Mesodermal cell (in vitro differentiated cells): ENCODE measurements at regions not wholly inside any gene's neighbourhood (a gene's known extent, or its start where the extent isn't known, plus 50 kb on each side); places are given as distances from the start of the nearest gene placed in this dataset.

Experiments used
- H3K27ac ChIP-seq: 2 replicates; pipeline ENCODE4 v1.7.0; 2013; ENCODE audit warnings: mild to moderate bottlenecking, low read depth, low read length, moderate library complexity; ENCODE audit not compliant: severe bottlenecking
- H3K36me3 ChIP-seq: 2 replicates; pipeline ENCODE4 v1.7.1; 2013; ENCODE audit warnings: mild to moderate bottlenecking, low read length, moderate library complexity; ENCODE audit not compliant: control insufficient read depth, insufficient read depth
- H3K4me1 ChIP-seq: one replicate; pipeline ENCODE4 v1.7.1; 2013; ENCODE audit warnings: mild to moderate bottlenecking, low read length; ENCODE audit not compliant: insufficient read depth, control insufficient read depth, poor library complexity, severe bottlenecking
- H3K4me3 ChIP-seq: 2 replicates; pipeline ENCODE4 v1.7.0; 2013; ENCODE audit warnings: low read length, control low read depth, mild to moderate bottlenecking; ENCODE audit not compliant: insufficient read depth, poor library complexity, severe bottlenecking; ENCODE audit errors: extremely low read depth
- H3K9me3 ChIP-seq: 2 replicates; pipeline ENCODE4 v1.7.1; 2013; ENCODE audit warnings: mild to moderate bottlenecking, low read length, moderate library complexity; ENCODE audit not compliant: control insufficient read depth
- WGBS, 2 experiments: methylation state at CpG; one replicate each; pipeline ENCODE4 v1.1.5; 2013; ENCODE audit warnings: missing lambda C conversion rate in 2 of 2; ENCODE audit not compliant: insufficient coverage in 2 of 2; 5-methylcytosine and 5-hydroxymethylcytosine counted together

GRCh38 chrX:148385471-148385870, 114.9 kb upstream of the AFF2 start:
- Histone ChIP-seq H3K4me3 (no peak overlapping the region), H3K4me1 (peaks cover 10% of the 10 kb centered on the region), H3K36me3 (no peaks in the 10 kb centered on the region), H3K27ac (no peak overlapping the region), H3K9me3 (no peaks in the 10 kb centered on the region)
- no CpG with 5 or more reads among the region's 2 CpGs for WGBS, 2 experiments

- WGBS, 2 experiments, result no CpG with 5 or more reads among the region's 2 CpGs
- Histone ChIP-seq H3K27ac (no peak overlapping the region), H3K4me1 (no peaks in the 10 kb centered on the region), H3K36me3 (no peaks in the 10 kb centered on the region), H3K9me3 (no peaks in the 10 kb centered on the region), H3K4me3 (no peak overlapping the region)
Observed at GRCh38 chrX:148389629-148390028, 110.8 kb upstream of the AFF2 start.

GRCh38 chrX:148412006-148412405, 88.4 kb upstream of the AFF2 start:
- WGBS, 2 experiments, result 80 to 100% methylated on average over 1 of the region's 3 CpGs
- H3K36me3 ChIP-seq, result no peaks in the 10 kb centered on the region
- no peak overlapping the region for H3K27ac ChIP-seq
- no peaks in the 10 kb centered on the region for H3K4me1 ChIP-seq
- no peaks in the 10 kb centered on the region for H3K9me3 ChIP-seq
- H3K4me3 ChIP-seq, result no peak overlapping the region

GRCh38 chrX:148416142-148416541, 84.3 kb upstream of the AFF2 start:
- no peaks in the 10 kb centered on the region for H3K4me1 ChIP-seq

GRCh38 chrX:148416931-148417330, 83.5 kb upstream of the AFF2 start:
- Histone ChIP-seq H3K9me3 (no peaks in the 10 kb centered on the region), H3K36me3 (no peaks in the 10 kb centered on the region), H3K27ac (no peak overlapping the region), H3K4me1 (no peaks in the 10 kb centered on the region), H3K4me3 (no peak overlapping the region)
- WGBS, 2 experiments, result 90 to 100% methylated on average over 1 to 2 of the region's 4 CpGs

More at GRCh38 chrX:148416142-148416541, 84.3 kb upstream of the AFF2 start:
- no peak overlapping the region for H3K4me3 ChIP-seq
- no CpG with 5 or more reads among the region's 2 CpGs for WGBS, 2 experiments
- no peaks in the 10 kb centered on the region for H3K36me3 ChIP-seq
- H3K27ac ChIP-seq, result no peak overlapping the region
- no peaks in the 10 kb centered on the region for H3K9me3 ChIP-seq

GRCh38 chrX:148417934-148418333, 82.5 kb upstream of the AFF2 start:
- WGBS, 2 experiments, result no CpG with 5 or more reads among the region's 3 CpGs
- Histone ChIP-seq H3K9me3 (no peaks in the 10 kb centered on the region), H3K4me3 (no peak overlapping the region), H3K36me3 (no peaks in the 10 kb centered on the region), H3K27ac (no peak overlapping the region), H3K4me1 (no peaks in the 10 kb centered on the region)

- Histone ChIP-seq H3K4me1 (no peaks in the 10 kb centered on the region), H3K4me3 (no peak overlapping the region), H3K9me3 (no peaks in the 10 kb centered on the region), H3K36me3 (no peaks in the 10 kb centered on the region), H3K27ac (no peak overlapping the region)
- no CpG with 5 or more reads among the region's 4 CpGs for WGBS, 2 experiments
Observed at GRCh38 chrX:148422526-148422925, 77.9 kb upstream of the AFF2 start.

GRCh38 chrX:148424570-148424969, 75.8 kb upstream of the AFF2 start:
- no peaks in the 10 kb centered on the region for H3K4me1 ChIP-seq
- WGBS, 2 experiments, result no CpG with 5 or more reads among the region's 2 CpGs
- H3K4me3 ChIP-seq, result no peak overlapping the region
- H3K27ac ChIP-seq, result no peak overlapping the region
- no peaks in the 10 kb centered on the region for H3K9me3 ChIP-seq
- no peaks in the 10 kb centered on the region for H3K36me3 ChIP-seq

- no peaks in the 10 kb centered on the region for H3K4me1 ChIP-seq
- no peaks in the 10 kb centered on the region for H3K36me3 ChIP-seq
- no peaks in the 10 kb centered on the region for H3K9me3 ChIP-seq
- no peak overlapping the region for H3K4me3 ChIP-seq
- no peak overlapping the region for H3K27ac ChIP-seq
- 20% methylated on average over 1 of the region's 3 CpGs; no CpG with 5 or more reads in 1 of the 2 experiments for WGBS, 2 experiments
Observed at GRCh38 chrX:148426467-148426866, 74.0 kb upstream of the AFF2 start.

GRCh38 chrX:148441387-148441786, 59.0 kb upstream of the AFF2 start:
- H3K4me3 ChIP-seq, result no peak overlapping the region
- H3K9me3 ChIP-seq, result no peaks in the 10 kb centered on the region
- no peaks in the 10 kb centered on the region for H3K4me1 ChIP-seq
- no peak overlapping the region for H3K27ac ChIP-seq
- H3K36me3 ChIP-seq, result no peaks in the 10 kb centered on the region
- WGBS, 2 experiments, result no CpG with 5 or more reads among the region's 3 CpGs

- Histone ChIP-seq H3K36me3 (no peaks in the 10 kb centered on the region), H3K4me3 (no peak overlapping the region), H3K27ac (no peak overlapping the region), H3K4me1 (no peaks in the 10 kb centered on the region), H3K9me3 (no peaks in the 10 kb centered on the region)
- WGBS, 2 experiments, result no CpG with 5 or more reads among the region's 3 CpGs
Observed at GRCh38 chrX:148443216-148443615, 57.2 kb upstream of the AFF2 start.
